Activated CD4-positive, alpha-beta T cell treated with anti-CD3 and anti-CD28 coated beads, Interleukin-2, amount 50 U/mL, for 48 hours (primary cell): ENCODE measurements at regions not wholly inside any gene's neighbourhood (a gene's known extent, or its start where the extent isn't known, plus 50 kb on each side); places are given as distances from the start of the nearest gene placed in this dataset.

Source experiments
- DNase-seq, 2 experiments: peaks; one replicate each; pipeline ENCODE4 v3.0.0-alpha.2; 2020

- DNase-seq, result no peak
Measured at GRCh38 chr1:193607787-193608186, 421.4 kb upstream of the B3GALT2 start.

- no peak for DNase-seq
Measured at GRCh38 chr1:193606035-193606434, 419.6 kb upstream of the B3GALT2 start.

- DNase-seq, result no peak
Measured at GRCh38 chr1:193602705-193603104, 416.3 kb upstream of the B3GALT2 start.

GRCh38 chr1:193593147-193593885, 406.9 kb upstream of the B3GALT2 start:
- no peak for DNase-seq

- DNase-seq, result no peak
Measured at GRCh38 chr1:193592317-193592716, 405.9 kb upstream of the B3GALT2 start.

- no peak for DNase-seq
Measured at GRCh38 chr1:193590102-193590501, 403.7 kb upstream of the B3GALT2 start.

GRCh38 chr1:193589597-193590040, 403.2 kb upstream of the B3GALT2 start:
- no peak for DNase-seq

GRCh38 chr1:193588311-193589082, 402.1 kb upstream of the B3GALT2 start:
- no peak for DNase-seq

- DNase-seq, result no peak
Measured at GRCh38 chr1:193584731-193585239, 398.4 kb upstream of the B3GALT2 start.

- no peak for DNase-seq
Measured at GRCh38 chr1:193581341-193581740, 394.9 kb upstream of the B3GALT2 start.

GRCh38 chr1:193580419-193580818, 394.0 kb upstream of the B3GALT2 start:
- DNase-seq, result no peak

GRCh38 chr1:193579323-193579722, 392.9 kb upstream of the B3GALT2 start:
- no peak for DNase-seq

GRCh38 chr1:193574913-193575312, 388.5 kb upstream of the B3GALT2 start:
- no peak for DNase-seq

GRCh38 chr1:193569983-193570269, 383.5 kb upstream of the B3GALT2 start:
- no peak for DNase-seq

- DNase-seq, result no peak
Measured at GRCh38 chr1:193569096-193569982, 382.9 kb upstream of the B3GALT2 start.

GRCh38 chr1:193568512-193568911, 382.1 kb upstream of the B3GALT2 start:
- no peak for DNase-seq

GRCh38 chr1:193567937-193568336, 381.5 kb upstream of the B3GALT2 start:
- DNase-seq, result no peak

GRCh38 chr1:193566735-193567134, 380.3 kb upstream of the B3GALT2 start:
- DNase-seq, result no peak

GRCh38 chr1:193565971-193566577, 379.7 kb upstream of the B3GALT2 start:
- no peak for DNase-seq

- DNase-seq, result no peak
Measured at GRCh38 chr1:193562121-193562520, 375.7 kb upstream of the B3GALT2 start.

GRCh38 chr1:193558491-193559028, 372.1 kb upstream of the B3GALT2 start:
- DNase-seq, result peak in 1 of 2 experiments; percentile 21

GRCh38 chr1:193555662-193556441, 369.4 kb upstream of the B3GALT2 start:
- DNase-seq, result no peak
